BJ (cell line): ENCODE measurements at regions not wholly inside any gene's neighbourhood (a gene's known extent, or its start where the extent isn't known, plus 50 kb on each side); places are given as distances from the start of the nearest gene placed in this dataset.

Experiments
- CTCF ChIA-PET: fragments of 350-600 bp; formaldehyde crosslinking; extraction: SDS; loops from one replicate; lab custom pipeline; 2021; ENCODE audit warnings: antibody characterized with exemption, inconsistent platforms; lab: Yijun Ruan, JAX
- POLR2A ChIA-PET: fragments of 300-600 bp; sonication (Branson Sonifier 250); formaldehyde crosslinking; extraction: SDS; loops from one replicate; lab custom pipeline; 2021; ENCODE audit warnings: antibody characterized with exemption; lab: Charles Lee
- DNase-seq: peaks from one replicate; pipeline ENCODE4 v3.0.0-alpha.2; 2011; ENCODE audit warnings: low read depth
- H3K27me3 ChIP-seq: 2 replicates; pipeline ENCODE4 v1.6.0; 2011; ENCODE audit warnings: low read length; ENCODE audit not compliant: control insufficient read depth, insufficient read depth
- H3K36me3 ChIP-seq: 2 replicates; pipeline ENCODE4 v1.5.1; 2011; ENCODE audit warnings: low read length; ENCODE audit not compliant: control insufficient read depth, insufficient read depth
- H3K4me3 ChIP-seq: 2 replicates; pipeline ENCODE4 v1.5.1; 2011; ENCODE audit warnings: low read depth, mild to moderate bottlenecking, control low read depth, low read length
- CTCF ChIP-seq: IDR thresholded peaks from 2 replicates; pipeline ENCODE4 v1.5.1; 2011; ENCODE audit warnings: low read depth, mild to moderate bottlenecking, control low read depth, inconsistent platforms, low read length, moderate library complexity; ENCODE audit not compliant: insufficient read depth

DNA sequence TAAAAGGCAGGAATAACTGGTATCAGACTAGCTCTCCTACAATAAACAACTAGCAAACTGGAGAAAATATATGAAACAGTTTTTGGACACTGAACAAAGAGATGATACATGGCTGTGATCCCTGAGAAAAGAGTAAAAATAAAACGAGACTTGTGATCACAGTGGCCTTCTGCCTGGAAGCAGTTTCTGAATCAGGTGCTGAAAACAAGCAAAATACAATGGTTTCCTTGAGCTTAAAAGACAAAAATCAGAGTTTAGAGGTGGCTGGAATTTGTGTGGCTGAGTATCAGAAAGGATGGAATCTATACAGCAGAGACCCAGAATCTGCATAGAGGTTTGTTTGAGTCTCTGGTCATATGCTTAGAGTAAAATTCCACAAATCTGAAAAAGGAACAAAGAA lies 242.5 kb upstream of the SOX9 start:
- Histone ChIP-seq H3K27me3 (no peaks in the 10 kb centered on the region), H3K4me3 (no peak overlapping the region), H3K36me3 (no peaks in the 10 kb centered on the region)
- no peak for DNase-seq
- no peak for TF ChIP-seq CTCF
- CTCF ChIA-PET, result no interaction called here
- POLR2A ChIA-PET, result no interaction called here

GRCh38 chr17:71878998-71879397 lies 241.8 kb upstream of the SOX9 start:
- H3K36me3 ChIP-seq, result no peaks in the 10 kb centered on the region
- TF ChIP-seq CTCF, result no peak
- no peak for DNase-seq
- POLR2A ChIA-PET, result no interaction called here
- CTCF ChIA-PET, result no interaction called here
- H3K27me3 ChIP-seq, result no peaks in the 10 kb centered on the region
- H3K4me3 ChIP-seq, result no peak overlapping the region

GRCh38 chr17:71881041-71881440 lies 239.8 kb upstream of the SOX9 start:
- CTCF ChIA-PET, result interaction anchor here (0.9 to 1.5 kb wide), 2 partner anchors 8 to 408 kb away, joined by 3 to 4 read pairs; no protein-coding TSS in a partner anchor
- DNase-seq, result no peak
- POLR2A ChIA-PET, result no interaction called here

GRCh38 chr17:71881581-71881980 lies 239.2 kb upstream of the SOX9 start:
- POLR2A ChIA-PET, result no interaction called here
- Histone ChIP-seq H3K27me3 (no peaks in the 10 kb centered on the region), H3K36me3 (no peaks in the 10 kb centered on the region), H3K4me3 (no peak overlapping the region)
- no peak for TF ChIP-seq CTCF
- DNase-seq, result no peak
- CTCF ChIA-PET, result interaction anchor here (0.9 to 1.5 kb wide), 2 partner anchors 9 to 409 kb away, joined by 3 to 4 read pairs; no protein-coding TSS in a partner anchor

More at GRCh38 chr17:71881041-71881440, 239.8 kb upstream of the SOX9 start:
- TF ChIP-seq CTCF, result no peak
- Histone ChIP-seq H3K27me3 (no peaks in the 10 kb centered on the region), H3K4me3 (no peak overlapping the region), H3K36me3 (no peaks in the 10 kb centered on the region)

- CTCF ChIA-PET, result no interaction called here
Observed at GRCh38 chr17:71883258-71883657, 237.6 kb upstream of the SOX9 start.

More at GRCh38 chr17:71883258-71883657, 237.6 kb upstream of the SOX9 start:
- Histone ChIP-seq H3K36me3 (no peaks in the 10 kb centered on the region), H3K4me3 (no peak overlapping the region), H3K27me3 (no peaks in the 10 kb centered on the region)
- POLR2A ChIA-PET, result no interaction called here
- DNase-seq, result no peak
- TF ChIP-seq CTCF, result no peak
